ENCODE measurements at regions not wholly inside any gene's neighbourhood (a gene's known extent, or its start where the extent isn't known, plus 50 kb on each side); places are given as distances from the start of the nearest gene placed in this dataset.

DNA sequence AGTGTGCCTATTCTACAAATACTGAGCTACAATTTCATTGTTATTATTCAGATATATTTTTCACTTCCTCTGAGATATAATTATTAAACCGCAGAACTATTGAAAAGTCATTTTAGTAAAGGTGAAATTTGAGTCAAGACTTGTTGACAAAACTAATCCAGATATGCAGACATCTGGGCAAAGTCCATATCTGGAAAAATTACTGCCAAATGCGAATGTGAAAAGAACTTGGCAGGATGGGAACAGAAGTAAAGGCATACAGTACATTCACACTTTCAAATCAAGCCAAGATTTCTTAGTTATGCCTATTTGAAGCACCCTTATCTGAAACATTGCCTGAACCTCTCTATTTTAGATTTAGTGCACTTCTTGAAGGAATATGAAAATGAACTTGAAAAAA, 923.6 kb downstream of the CCDC85A start:
- DNase-seq (ENCODE audit: low spot score), result no peak
- 65% methylated on average over 2 of the region's 2 CpGs for WGBS
- H3K36me3 ChIP-seq, result no peaks in the 10 kb centered on the region
- TF ChIP-seq POLR2AphosphoS5 (IDR thresholded peaks at IDR 0.05) (no peak), POLR2A (IDR thresholded peaks at IDR 0.05) (no peak)
- TF ChIP-seq, protein P1, sequence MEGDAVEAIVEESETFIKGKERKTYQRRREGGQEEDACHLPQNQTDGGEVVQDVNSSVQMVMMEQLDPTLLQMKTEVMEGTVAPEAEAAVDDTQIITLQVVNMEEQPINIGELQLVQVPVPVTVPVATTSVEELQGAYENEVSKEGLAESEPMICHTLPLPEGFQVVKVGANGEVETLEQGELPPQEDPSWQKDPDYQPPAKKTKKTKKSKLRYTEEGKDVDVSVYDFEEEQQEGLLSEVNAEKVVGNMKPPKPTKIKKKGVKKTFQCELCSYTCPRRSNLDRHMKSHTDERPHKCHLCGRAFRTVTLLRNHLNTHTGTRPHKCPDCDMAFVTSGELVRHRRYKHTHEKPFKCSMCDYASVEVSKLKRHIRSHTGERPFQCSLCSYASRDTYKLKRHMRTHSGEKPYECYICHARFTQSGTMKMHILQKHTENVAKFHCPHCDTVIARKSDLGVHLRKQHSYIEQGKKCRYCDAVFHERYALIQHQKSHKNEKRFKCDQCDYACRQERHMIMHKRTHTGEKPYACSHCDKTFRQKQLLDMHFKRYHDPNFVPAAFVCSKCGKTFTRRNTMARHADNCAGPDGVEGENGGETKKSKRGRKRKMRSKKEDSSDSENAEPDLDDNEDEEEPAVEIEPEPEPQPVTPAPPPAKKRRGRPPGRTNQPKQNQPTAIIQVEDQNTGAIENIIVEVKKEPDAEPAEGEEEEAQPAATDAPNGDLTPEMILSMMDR (IDR thresholded peaks at IDR 0.05), result no peak
- no peak overlapping the region for H3K4me3 ChIP-seq
- H3K27me3 ChIP-seq (replicated peaks; ENCODE audit: insufficient read depth), result no peaks in the 10 kb centered on the region
- H3K9me3 ChIP-seq, result no peaks in the 10 kb centered on the region
- H3K27ac ChIP-seq, result no peak overlapping the region
- no peaks in the 10 kb centered on the region for H3K4me1 ChIP-seq (replicated peaks)
- intact Hi-C loops (cut with DNase I), result no loop called here

DNA sequence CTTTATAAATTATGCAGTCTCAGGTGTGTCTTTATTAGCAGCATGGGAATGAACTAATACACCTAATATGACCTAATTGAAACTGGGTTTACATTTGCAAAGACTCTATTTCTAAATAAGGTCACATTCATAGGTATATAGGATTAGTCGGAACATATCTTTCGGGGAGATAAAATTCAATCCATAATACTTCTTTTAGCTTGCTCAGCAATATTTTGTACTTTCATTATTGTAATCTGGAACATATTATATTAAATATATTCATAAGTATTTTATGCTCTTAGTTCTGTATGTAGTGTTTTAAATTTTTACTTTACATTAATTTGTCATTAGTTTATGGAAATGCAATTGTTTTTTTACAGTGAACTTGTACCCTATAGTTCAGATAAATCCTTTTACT, 927.7 kb downstream of the CCDC85A start:
- Histone ChIP-seq H3K27me3 (replicated peaks; ENCODE audit: insufficient read depth) (no peaks in the 10 kb centered on the region), H3K36me3 (no peaks in the 10 kb centered on the region), H3K27ac (no peak overlapping the region), H3K9me3 (no peaks in the 10 kb centered on the region), H3K4me1 (replicated peaks) (no peaks in the 10 kb centered on the region), H3K4me3 (no peak overlapping the region)
- no peak for TF ChIP-seq POLR2AphosphoS5 (IDR thresholded peaks at IDR 0.05)
- TF ChIP-seq, protein P1 (IDR thresholded peaks at IDR 0.05), result no peak
- TF ChIP-seq POLR2A (IDR thresholded peaks at IDR 0.05), result no peak
- 98% methylated on average over 2 of the region's 2 CpGs for WGBS
- DNase-seq (ENCODE audit: low spot score), result no peak
- intact Hi-C loops (cut with DNase I), result no loop called here

DNA sequence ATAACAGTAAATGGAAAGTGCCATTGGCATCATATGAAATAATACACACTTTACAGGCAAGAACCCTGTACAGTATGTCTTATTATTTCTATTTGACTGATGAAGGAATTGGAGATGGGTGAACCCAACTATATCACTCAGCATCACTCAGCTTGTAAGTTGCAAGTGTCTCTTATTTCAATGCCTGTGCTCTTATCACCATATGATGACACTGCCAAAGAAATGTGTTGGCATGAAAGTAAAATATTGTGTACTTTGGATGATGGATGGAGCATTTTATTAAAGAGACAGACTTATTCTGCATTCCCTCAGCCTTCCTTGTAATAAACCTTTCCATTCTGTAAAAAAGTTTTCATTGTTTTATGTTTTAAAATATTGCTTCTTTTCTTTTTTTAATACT, 927.5 kb upstream of the VRK2 start:
- H3K36me3 ChIP-seq, result no peaks in the 10 kb centered on the region
- TF ChIP-seq POLR2AphosphoS5 (IDR thresholded peaks at IDR 0.05) (no peak), POLR2A (IDR thresholded peaks at IDR 0.05) (no peak)
- TF ChIP-seq, protein P1 (IDR thresholded peaks at IDR 0.05), result no peak
- no peaks in the 10 kb centered on the region for H3K27me3 ChIP-seq (replicated peaks; ENCODE audit: insufficient read depth)
- no peak overlapping the region for H3K27ac ChIP-seq
- H3K4me1 ChIP-seq (replicated peaks), result no peaks in the 10 kb centered on the region
- intact Hi-C loops (cut with DNase I), result no loop called here
- no peak for DNase-seq (ENCODE audit: low spot score)
- no peaks in the 10 kb centered on the region for H3K9me3 ChIP-seq
- H3K4me3 ChIP-seq, result no peak overlapping the region

DNA sequence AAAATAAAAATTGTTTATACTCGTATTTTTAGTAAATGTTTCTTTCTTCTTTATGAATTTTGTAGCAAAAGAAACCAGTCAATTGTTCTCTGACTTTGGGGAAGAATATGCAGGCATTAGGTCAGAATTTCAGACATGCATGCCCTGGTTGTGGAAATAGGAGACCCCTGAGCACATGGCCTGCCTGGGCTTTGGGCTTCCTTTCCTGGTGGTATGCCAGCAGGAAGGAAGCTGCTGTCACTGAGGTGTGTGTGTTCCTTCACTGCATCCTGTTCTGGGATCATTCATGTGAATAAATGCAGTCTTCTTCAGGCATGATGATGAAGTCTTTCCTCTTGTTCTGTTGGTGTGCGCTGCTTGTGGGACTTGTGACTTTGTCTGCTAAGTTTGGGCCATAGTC, 920.2 kb upstream of the VRK2 start:
- intact Hi-C loops (cut with DNase I), result no loop called here
- no peak for DNase-seq (ENCODE audit: low spot score)
- Histone ChIP-seq H3K27me3 (replicated peaks; ENCODE audit: insufficient read depth) (no peaks in the 10 kb centered on the region), H3K4me1 (replicated peaks) (no peaks in the 10 kb centered on the region), H3K9me3 (no peaks in the 10 kb centered on the region), H3K36me3 (no peaks in the 10 kb centered on the region), H3K27ac (no peak overlapping the region), H3K4me3 (no peak overlapping the region)
- no peak for TF ChIP-seq POLR2AphosphoS5 (IDR thresholded peaks at IDR 0.05)
- TF ChIP-seq POLR2A (IDR thresholded peaks at IDR 0.05), result no peak
- TF ChIP-seq, protein P1 (IDR thresholded peaks at IDR 0.05), result no peak
- 89% methylated on average over 2 of the region's 2 CpGs for WGBS

DNA sequence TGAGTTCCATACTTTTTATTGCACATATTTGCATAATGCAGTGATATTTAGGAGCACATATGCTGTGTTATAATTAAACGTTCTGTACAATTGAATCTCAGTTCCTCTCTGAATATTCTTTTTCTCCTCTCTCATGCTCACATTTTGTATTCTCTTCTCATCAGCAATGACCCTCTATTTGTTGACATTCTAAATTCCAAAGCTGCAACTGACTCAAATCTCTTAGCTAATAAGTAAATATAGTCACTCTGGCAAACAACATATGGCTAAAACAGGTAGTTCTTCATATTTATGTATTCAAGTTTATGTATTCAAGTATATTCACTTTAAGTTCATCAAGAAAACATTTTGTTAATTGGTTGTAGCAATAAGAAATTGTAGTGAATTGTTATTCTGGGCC, 907.4 kb upstream of the VRK2 start:
- Histone ChIP-seq H3K27ac (no peak overlapping the region), H3K36me3 (no peaks in the 10 kb centered on the region), H3K27me3 (replicated peaks; ENCODE audit: insufficient read depth) (no peaks in the 10 kb centered on the region), H3K9me3 (no peaks in the 10 kb centered on the region), H3K4me3 (no peak overlapping the region), H3K4me1 (replicated peaks) (no peaks in the 10 kb centered on the region)
- intact Hi-C loops (cut with DNase I), result no loop called here
- 62% methylated on average over 1 of the region's 1 CpG for WGBS
- no peak for TF ChIP-seq POLR2AphosphoS5 (IDR thresholded peaks at IDR 0.05)
- no peak for TF ChIP-seq POLR2A (IDR thresholded peaks at IDR 0.05)
- DNase-seq (ENCODE audit: low spot score), result no peak
